PC-3 (cell line): ENCODE measurements at regions not wholly inside any gene's neighbourhood (a gene's known extent, or its start where the extent isn't known, plus 50 kb on each side); places are given as distances from the start of the nearest gene placed in this dataset.

Experiments
- EZH2 ChIP-seq: fragments of 300-600 bp; sonication (generic); IDR thresholded peaks from one replicate; pipeline ENCODE4 v1.6.1; 2017; ENCODE audit warnings: antibody characterized with exemption, mild to moderate bottlenecking, low read length; ENCODE audit not compliant: unreplicated experiment
- EZH2phosphoT487 ChIP-seq: fragments of 300-600 bp; sonication (generic); IDR thresholded peaks from 2 replicates; pipeline ENCODE4 v1.6.1; 2018; ENCODE audit warnings: mild to moderate bottlenecking, antibody characterized with exemption, low read length, borderline replicate concordance
- TF ChIP-seq, protein P1 (sequence below): fragments of 300-600 bp; sonication (generic); conservative IDR thresholded peaks from 2 replicates; pipeline ENCODE4 v1.5.1; 2017; ENCODE audit warnings: antibody characterized with exemption, low read depth, mild to moderate bottlenecking, low read length

DNA sequence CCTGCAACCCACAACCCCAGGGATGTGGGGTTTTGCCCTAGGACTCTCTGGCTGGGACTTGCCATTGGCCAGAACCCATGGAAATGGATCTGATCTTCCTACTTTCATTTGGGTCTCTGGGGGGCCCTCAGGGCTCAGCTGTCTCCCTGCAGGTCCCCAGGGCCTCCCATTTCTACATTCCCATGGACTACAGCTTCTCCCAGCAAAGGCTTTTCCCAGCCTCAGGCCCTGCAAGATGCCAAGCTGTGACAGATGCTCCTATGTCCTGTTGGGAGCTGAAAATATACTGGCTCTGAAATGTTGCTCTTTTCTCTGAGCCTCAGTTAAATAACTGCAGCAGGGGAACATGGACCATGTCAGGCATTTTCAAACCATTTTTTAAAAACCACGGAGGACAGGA is 99.5 kb upstream of the IGSF21 start:
- no peak for TF ChIP-seq EZH2
- TF ChIP-seq, protein P1, sequence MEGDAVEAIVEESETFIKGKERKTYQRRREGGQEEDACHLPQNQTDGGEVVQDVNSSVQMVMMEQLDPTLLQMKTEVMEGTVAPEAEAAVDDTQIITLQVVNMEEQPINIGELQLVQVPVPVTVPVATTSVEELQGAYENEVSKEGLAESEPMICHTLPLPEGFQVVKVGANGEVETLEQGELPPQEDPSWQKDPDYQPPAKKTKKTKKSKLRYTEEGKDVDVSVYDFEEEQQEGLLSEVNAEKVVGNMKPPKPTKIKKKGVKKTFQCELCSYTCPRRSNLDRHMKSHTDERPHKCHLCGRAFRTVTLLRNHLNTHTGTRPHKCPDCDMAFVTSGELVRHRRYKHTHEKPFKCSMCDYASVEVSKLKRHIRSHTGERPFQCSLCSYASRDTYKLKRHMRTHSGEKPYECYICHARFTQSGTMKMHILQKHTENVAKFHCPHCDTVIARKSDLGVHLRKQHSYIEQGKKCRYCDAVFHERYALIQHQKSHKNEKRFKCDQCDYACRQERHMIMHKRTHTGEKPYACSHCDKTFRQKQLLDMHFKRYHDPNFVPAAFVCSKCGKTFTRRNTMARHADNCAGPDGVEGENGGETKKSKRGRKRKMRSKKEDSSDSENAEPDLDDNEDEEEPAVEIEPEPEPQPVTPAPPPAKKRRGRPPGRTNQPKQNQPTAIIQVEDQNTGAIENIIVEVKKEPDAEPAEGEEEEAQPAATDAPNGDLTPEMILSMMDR, result no peak
- TF ChIP-seq EZH2phosphoT487, result no peak
